Sigmoid colon (tissue), 4 donors: ENCODE measurements at regions not wholly inside any gene's neighbourhood (a gene's known extent, or its start where the extent isn't known, plus 50 kb on each side); places are given as distances from the start of the nearest gene placed in this dataset.

ENCODE experiments used
- CTCF ChIP-seq, 4 experiments: fragments of 450-650 bp in 3 of 4; fragments of 200-600 bp in 1 of 4; IDR thresholded peaks; one replicate each; pipeline ENCODE4 v1.5.1; 2016 to 2019; ENCODE audit warnings: antibody characterized with exemption in 4 of 4, mild to moderate bottlenecking in 3 of 4, moderate library complexity in 2 of 4
- EP300 ChIP-seq, 4 donors: sonication (generic); formaldehyde crosslinking; IDR thresholded peaks; one replicate each; pipeline ENCODE4 v1.6.1; 2017; ENCODE audit warnings: antibody characterized with exemption in 4 of 4
- POLR2A ChIP-seq, 2 donors: fragments of 450-650 bp; IDR thresholded peaks; one replicate each; pipeline ENCODE4 v1.6.1; 2016; ENCODE audit warnings: antibody characterized with exemption in 2 of 2, mild to moderate bottlenecking in 2 of 2, moderate library complexity in 2 of 2
- POLR2AphosphoS5 ChIP-seq, 4 donors: sonication (generic); formaldehyde crosslinking; IDR thresholded peaks; one replicate each; pipeline ENCODE4 v1.6.1; 2017; ENCODE audit warnings: antibody characterized with exemption in 4 of 4

GRCh38 chr1:157364612-157365011 is 187.7 kb downstream of the FCRL5 start:
- TF ChIP-seq CTCF (IDR thresholded peaks at IDR 0.05) (no peak), POLR2A (IDR thresholded peaks at IDR 0.05) (no peak), POLR2AphosphoS5 (IDR thresholded peaks at IDR 0.05) (no peak), EP300 (IDR thresholded peaks at IDR 0.05) (no peak)
